B cell (primary cell): ENCODE measurements at regions not wholly inside any gene's neighbourhood (a gene's known extent, or its start where the extent isn't known, plus 50 kb on each side); places are given as distances from the start of the nearest gene placed in this dataset.

Experiments
- EZH2 ChIP-seq: IDR thresholded peaks from 2 replicates; pipeline ENCODE4 v1.6.1; 2012; ENCODE audit warnings: borderline replicate concordance, low read depth, mild to moderate bottlenecking, moderate library complexity, low read length; ENCODE audit not compliant: insufficient read depth, poor library complexity, severe bottlenecking
- TF ChIP-seq, protein P1 (sequence below): fragments of 200-600 bp; IDR thresholded peaks from one replicate; pipeline ENCODE4 v1.8.0; 2022; ENCODE audit warnings: antibody characterized with exemption, mild to moderate bottlenecking

- TF ChIP-seq, protein P1, sequence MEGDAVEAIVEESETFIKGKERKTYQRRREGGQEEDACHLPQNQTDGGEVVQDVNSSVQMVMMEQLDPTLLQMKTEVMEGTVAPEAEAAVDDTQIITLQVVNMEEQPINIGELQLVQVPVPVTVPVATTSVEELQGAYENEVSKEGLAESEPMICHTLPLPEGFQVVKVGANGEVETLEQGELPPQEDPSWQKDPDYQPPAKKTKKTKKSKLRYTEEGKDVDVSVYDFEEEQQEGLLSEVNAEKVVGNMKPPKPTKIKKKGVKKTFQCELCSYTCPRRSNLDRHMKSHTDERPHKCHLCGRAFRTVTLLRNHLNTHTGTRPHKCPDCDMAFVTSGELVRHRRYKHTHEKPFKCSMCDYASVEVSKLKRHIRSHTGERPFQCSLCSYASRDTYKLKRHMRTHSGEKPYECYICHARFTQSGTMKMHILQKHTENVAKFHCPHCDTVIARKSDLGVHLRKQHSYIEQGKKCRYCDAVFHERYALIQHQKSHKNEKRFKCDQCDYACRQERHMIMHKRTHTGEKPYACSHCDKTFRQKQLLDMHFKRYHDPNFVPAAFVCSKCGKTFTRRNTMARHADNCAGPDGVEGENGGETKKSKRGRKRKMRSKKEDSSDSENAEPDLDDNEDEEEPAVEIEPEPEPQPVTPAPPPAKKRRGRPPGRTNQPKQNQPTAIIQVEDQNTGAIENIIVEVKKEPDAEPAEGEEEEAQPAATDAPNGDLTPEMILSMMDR, result no peak
- no peak for TF ChIP-seq EZH2
Observed at GRCh38 chr5:158147227-158147626, 288.3 kb upstream of the CLINT1 start.
